NB4 (cell line): ENCODE measurements at regions not wholly inside any gene's neighbourhood (a gene's known extent, or its start where the extent isn't known, plus 50 kb on each side); places are given as distances from the start of the nearest gene placed in this dataset.

Experiments used
- POLR2A ChIP-seq: IDR thresholded peaks from 2 replicates; pipeline ENCODE4 v1.6.1; 2011; ENCODE audit warnings: mild to moderate bottlenecking; ENCODE audit not compliant: insufficient read length; ENCODE audit errors: extremely low read depth
- TF ChIP-seq, protein P1 (sequence below): IDR thresholded peaks from one replicate; pipeline ENCODE4 v1.5.1; 2012; ENCODE audit warnings: low read depth, low read length
- TF ChIP-seq, protein P2 (sequence below): IDR thresholded peaks from 2 replicates; pipeline ENCODE4 v1.6.1; 2011; ENCODE audit warnings: low read depth, low read length

DNA sequence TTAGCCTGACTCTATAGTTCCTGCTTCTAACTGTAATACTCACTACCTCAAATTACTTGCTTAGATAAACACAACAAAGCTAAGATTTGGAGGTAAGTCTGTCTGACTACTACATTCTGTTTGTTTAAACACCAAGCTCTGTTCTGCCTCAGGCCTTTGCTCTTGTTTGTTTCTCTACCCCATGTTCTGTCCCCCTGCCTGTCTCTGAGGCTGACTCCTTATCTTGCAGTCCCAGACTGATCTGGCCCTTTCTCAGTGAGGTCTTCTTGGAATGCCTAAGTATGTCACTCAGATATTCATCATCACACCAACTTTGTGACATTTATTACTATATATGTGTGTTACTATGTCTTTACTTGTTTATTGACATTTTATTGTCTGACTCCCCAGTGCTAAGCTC is 425.5 kb downstream of the LMO4 start:
- no peak for TF ChIP-seq POLR2A
- TF ChIP-seq, protein P1, sequence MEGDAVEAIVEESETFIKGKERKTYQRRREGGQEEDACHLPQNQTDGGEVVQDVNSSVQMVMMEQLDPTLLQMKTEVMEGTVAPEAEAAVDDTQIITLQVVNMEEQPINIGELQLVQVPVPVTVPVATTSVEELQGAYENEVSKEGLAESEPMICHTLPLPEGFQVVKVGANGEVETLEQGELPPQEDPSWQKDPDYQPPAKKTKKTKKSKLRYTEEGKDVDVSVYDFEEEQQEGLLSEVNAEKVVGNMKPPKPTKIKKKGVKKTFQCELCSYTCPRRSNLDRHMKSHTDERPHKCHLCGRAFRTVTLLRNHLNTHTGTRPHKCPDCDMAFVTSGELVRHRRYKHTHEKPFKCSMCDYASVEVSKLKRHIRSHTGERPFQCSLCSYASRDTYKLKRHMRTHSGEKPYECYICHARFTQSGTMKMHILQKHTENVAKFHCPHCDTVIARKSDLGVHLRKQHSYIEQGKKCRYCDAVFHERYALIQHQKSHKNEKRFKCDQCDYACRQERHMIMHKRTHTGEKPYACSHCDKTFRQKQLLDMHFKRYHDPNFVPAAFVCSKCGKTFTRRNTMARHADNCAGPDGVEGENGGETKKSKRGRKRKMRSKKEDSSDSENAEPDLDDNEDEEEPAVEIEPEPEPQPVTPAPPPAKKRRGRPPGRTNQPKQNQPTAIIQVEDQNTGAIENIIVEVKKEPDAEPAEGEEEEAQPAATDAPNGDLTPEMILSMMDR, result no peak
- TF ChIP-seq, protein P2, sequence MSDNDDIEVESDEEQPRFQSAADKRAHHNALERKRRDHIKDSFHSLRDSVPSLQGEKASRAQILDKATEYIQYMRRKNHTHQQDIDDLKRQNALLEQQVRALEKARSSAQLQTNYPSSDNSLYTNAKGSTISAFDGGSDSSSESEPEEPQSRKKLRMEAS, result no peak
